Left ventricle myocardium inferior (tissue), 1 donor: ENCODE measurements at regions not wholly inside any gene's neighbourhood (a gene's known extent, or its start where the extent isn't known, plus 50 kb on each side); places are given as distances from the start of the nearest gene placed in this dataset.

Experiments
- DNase-seq: peaks from one replicate; pipeline ENCODE4 v3.0.0-alpha.2; 2020
- H3K27ac ChIP-seq: fragments of 200-600 bp; replicated peaks from 2 replicates; pipeline ENCODE4 v1.8.0; 2021
- H3K27me3 ChIP-seq: fragments of 200-600 bp; 2 replicates; pipeline ENCODE4 v1.8.0; 2021; ENCODE audit warnings: low read depth
- H3K36me3 ChIP-seq: fragments of 200-600 bp; 2 replicates; pipeline ENCODE4 v1.8.0; 2021
- H3K4me1 ChIP-seq: fragments of 200-600 bp; 2 replicates; pipeline ENCODE4 v1.8.0; 2021
- H3K4me3 ChIP-seq: fragments of 200-600 bp; 2 replicates; pipeline ENCODE4 v1.8.0; 2021; ENCODE audit warnings: mild to moderate bottlenecking, moderate library complexity
- H3K9me3 ChIP-seq: fragments of 200-600 bp; replicated peaks from 2 replicates; pipeline ENCODE4 v1.8.0; 2021
- CTCF ChIP-seq: fragments of 200-600 bp; IDR thresholded peaks from 2 replicates; pipeline ENCODE4 v1.8.0; 2021; ENCODE audit warnings: antibody characterized with exemption, mild to moderate bottlenecking, borderline replicate concordance
- intact Hi-C: fragments of 100-400 bp; cut with micrococcal nuclease; formaldehyde crosslinking; loops from one replicate; pipeline ENCODE4 v1.11.0; 2022
- donor health status: DM: no; HTN: yes; CAD: no; lungs with severe emphysema.

DNA sequence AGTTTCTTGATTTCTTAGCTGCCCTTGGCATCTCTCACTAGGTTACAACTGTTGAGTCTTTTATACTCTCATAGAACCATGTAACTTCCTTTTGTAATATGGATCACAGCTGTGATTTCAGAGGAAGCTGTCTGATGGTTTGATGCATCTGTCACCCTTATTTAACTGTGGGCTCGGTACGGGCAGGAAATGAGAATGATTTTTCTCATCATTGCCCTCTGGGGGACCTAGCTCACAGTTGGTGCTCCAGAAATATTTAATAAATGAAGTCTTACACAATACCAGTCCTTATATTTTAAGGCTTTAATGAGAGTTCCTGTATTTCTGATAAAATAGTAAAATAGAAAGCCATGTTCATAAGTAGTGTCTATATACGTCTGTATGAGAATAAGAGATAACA is 151.2 kb downstream of the EBLN2 start:
- no peaks in the 10 kb centered on the region for H3K4me1 ChIP-seq
- no peaks in the 10 kb centered on the region for H3K9me3 ChIP-seq
- H3K27me3 ChIP-seq: no peaks in the 10 kb centered on the region
- intact Hi-C loops: no loop called here
- H3K27ac ChIP-seq: no peak overlapping the region
- H3K36me3 ChIP-seq: no peaks in the 10 kb centered on the region
- no peak overlapping the region for H3K4me3 ChIP-seq
- DNase-seq: no peak
- TF ChIP-seq CTCF: no peak

DNA sequence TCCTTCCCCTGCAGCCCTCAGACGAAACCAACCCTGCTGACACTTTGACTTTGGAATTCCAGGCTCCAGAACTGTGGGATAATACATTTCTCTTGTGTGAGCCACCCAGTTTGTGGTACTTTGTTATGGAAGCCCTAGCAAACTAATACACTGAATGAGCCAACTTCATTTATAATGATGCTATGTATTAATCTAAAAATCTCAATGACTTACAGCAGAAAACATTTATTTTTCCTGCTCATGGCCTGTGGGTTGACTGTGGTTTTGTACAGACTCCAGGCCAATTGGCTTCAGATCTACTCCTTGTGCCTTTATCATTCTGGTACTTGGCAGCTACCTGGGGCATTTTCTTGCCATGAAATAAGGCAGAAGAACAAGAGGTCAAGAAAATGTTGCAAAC is 152.4 kb downstream of the EBLN2 start:
- no peak for TF ChIP-seq CTCF
- no peak overlapping the region for H3K4me3 ChIP-seq

DNA sequence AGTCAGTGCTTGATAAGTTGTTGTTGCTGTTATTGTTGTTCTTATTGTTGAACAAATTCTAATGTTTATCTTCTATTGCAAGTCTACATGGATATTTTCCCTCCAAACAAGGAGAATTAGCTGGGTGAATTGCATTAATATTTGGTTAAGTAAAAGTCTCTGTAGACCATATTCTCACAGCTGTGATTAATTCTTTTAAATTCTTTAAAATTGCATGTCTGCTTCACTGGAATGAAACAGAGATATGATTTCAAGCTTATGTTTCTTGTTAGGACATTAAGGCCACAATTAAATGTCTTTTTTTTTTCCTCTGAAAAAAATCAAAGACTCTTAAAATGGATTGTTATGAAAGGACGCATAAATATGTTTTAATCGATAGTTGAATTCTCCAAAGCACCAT is 153.4 kb downstream of the EBLN2 start:
- TF ChIP-seq CTCF: no peak
- H3K9me3 ChIP-seq: no peaks in the 10 kb centered on the region
- H3K27ac ChIP-seq: no peak overlapping the region
- DNase-seq: no peak
- H3K36me3 ChIP-seq: no peaks in the 10 kb centered on the region
- H3K4me3 ChIP-seq: no peak overlapping the region
- no peaks in the 10 kb centered on the region for H3K4me1 ChIP-seq
- intact Hi-C loops: no loop called here
- H3K27me3 ChIP-seq: no peaks in the 10 kb centered on the region

More for the DNA sequence above, 152.4 kb downstream of the EBLN2 start:
- intact Hi-C loops: no loop called here
- no peaks in the 10 kb centered on the region for H3K27me3 ChIP-seq
- H3K9me3 ChIP-seq: no peaks in the 10 kb centered on the region
- H3K4me1 ChIP-seq: no peaks in the 10 kb centered on the region
- H3K27ac ChIP-seq: no peak overlapping the region
- DNase-seq: no peak
- no peaks in the 10 kb centered on the region for H3K36me3 ChIP-seq

DNA sequence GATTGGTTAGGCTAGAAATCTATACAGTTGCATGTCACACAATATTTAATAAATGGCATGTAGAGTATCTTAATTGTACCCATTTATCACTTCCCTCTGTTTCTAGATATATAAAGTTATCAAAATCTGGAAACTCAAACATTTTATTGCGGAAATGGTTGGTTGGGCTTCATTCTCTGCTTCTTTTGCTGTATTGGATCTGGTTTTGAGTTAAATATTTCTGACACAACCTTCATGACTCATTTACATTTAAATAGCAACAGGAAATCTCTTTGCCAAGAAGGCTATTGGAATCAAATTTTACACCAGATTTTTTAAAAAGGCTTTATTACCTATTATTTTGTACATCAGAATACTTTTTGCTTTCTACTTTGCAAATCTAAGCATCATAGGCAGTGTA is 153.8 kb downstream of the EBLN2 start:
- intact Hi-C loops: no loop called here
- no peaks in the 10 kb centered on the region for H3K36me3 ChIP-seq

DNA sequence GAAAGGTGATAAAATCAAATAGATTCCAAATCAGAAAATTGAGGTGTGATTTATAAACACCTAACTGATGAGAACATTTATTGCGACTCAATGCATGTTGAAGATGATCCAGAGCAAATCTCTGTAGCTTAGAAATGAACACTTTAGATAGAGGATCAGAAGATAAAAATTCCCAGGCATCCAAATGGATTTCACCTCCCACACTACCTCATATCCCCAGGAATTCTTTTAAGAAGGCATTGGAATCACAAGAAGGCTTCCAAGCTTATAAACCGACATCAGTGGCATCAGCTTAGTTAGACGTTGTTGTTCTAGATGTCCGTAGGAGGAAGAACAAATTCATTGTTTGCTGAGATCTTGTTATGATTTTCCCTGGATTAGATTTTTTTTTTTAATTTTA is 154.4 kb downstream of the EBLN2 start:
- no peak for TF ChIP-seq CTCF
- H3K9me3 ChIP-seq: no peaks in the 10 kb centered on the region
- intact Hi-C loops: no loop called here

More for the DNA sequence above, 153.8 kb downstream of the EBLN2 start:
- no peak for TF ChIP-seq CTCF
- Histone ChIP-seq H3K9me3 (no peaks in the 10 kb centered on the region), H3K4me3 (no peak overlapping the region), H3K27me3 (no peaks in the 10 kb centered on the region), H3K27ac (no peak overlapping the region), H3K4me1 (no peaks in the 10 kb centered on the region)
- no peak for DNase-seq

GRCh38 chr3:73216310-73216709 is 154.9 kb downstream of the EBLN2 start:
- no peaks in the 10 kb centered on the region for H3K4me1 ChIP-seq
- no peak overlapping the region for H3K4me3 ChIP-seq
- intact Hi-C loops: no loop called here
- H3K27ac ChIP-seq: no peak overlapping the region
- no peaks in the 10 kb centered on the region for H3K9me3 ChIP-seq
- H3K36me3 ChIP-seq: no peaks in the 10 kb centered on the region
- no peak for DNase-seq
- no peaks in the 10 kb centered on the region for H3K27me3 ChIP-seq
- no peak for TF ChIP-seq CTCF

More for the DNA sequence above, 154.4 kb downstream of the EBLN2 start:
- no peak for DNase-seq
- no peaks in the 10 kb centered on the region for H3K27me3 ChIP-seq
- no peak overlapping the region for H3K4me3 ChIP-seq
- no peak overlapping the region for H3K27ac ChIP-seq
- no peaks in the 10 kb centered on the region for H3K36me3 ChIP-seq
- H3K4me1 ChIP-seq: no peaks in the 10 kb centered on the region
